ENCODE measurements at regions not wholly inside any gene's neighbourhood (a gene's known extent, or its start where the extent isn't known, plus 50 kb on each side); places are given as distances from the start of the nearest gene placed in this dataset.

GRCh38 chr14:25836636-25837035 is 761.2 kb downstream of the NOVA1 start:
- Histone ChIP-seq H3K4me3 (no peak overlapping the region), H3K27me3 (no peaks in the 10 kb centered on the region), H3K9me3 (no peaks in the 10 kb centered on the region), H3K27ac (no peak overlapping the region), H3K4me1 (no peaks in the 10 kb centered on the region), H3K36me3 (no peaks in the 10 kb centered on the region)
- 69 to 75% methylated on average over 2 to 3 of the region's 3 CpGs for WGBS, 2 donors (ENCODE audit: low coverage in 1 of 2)
- TF ChIP-seq POLR2A (IDR thresholded peaks at IDR 0.05) (no peak), CTCF (IDR thresholded peaks at IDR 0.05) (no peak), POLR2AphosphoS5 (IDR thresholded peaks at IDR 0.05) (no peak), EP300 (IDR thresholded peaks at IDR 0.05) (no peak)
- no peak for ATAC-seq

- Histone ChIP-seq H3K4me1 (no peaks in the 10 kb centered on the region), H3K4me3 (no peak overlapping the region)
- 54 to 66% methylated on average over 11 of the region's 12 CpGs for WGBS, 2 donors (ENCODE audit: low coverage in 1 of 2)
Observed at GRCh38 chr14:25833341-25834126, 764.3 kb downstream of the NOVA1 start.

GRCh38 chr14:25832585-25832984 is 765.2 kb downstream of the NOVA1 start:
- no peaks in the 10 kb centered on the region for H3K9me3 ChIP-seq
- H3K4me3 ChIP-seq = no peak overlapping the region
- H3K27ac ChIP-seq = no peak overlapping the region
- H3K36me3 ChIP-seq = no peaks in the 10 kb centered on the region
- TF ChIP-seq POLR2A (IDR thresholded peaks at IDR 0.05) (no peak), POLR2AphosphoS5 (IDR thresholded peaks at IDR 0.05) (no peak), EP300 (IDR thresholded peaks at IDR 0.05) (no peak), CTCF (IDR thresholded peaks at IDR 0.05) (no peak)
- H3K4me1 ChIP-seq = no peaks in the 10 kb centered on the region
- no peaks in the 10 kb centered on the region for H3K27me3 ChIP-seq
- 66 to 85% methylated on average over 3 to 4 of the region's 4 CpGs for WGBS, 2 donors (ENCODE audit: low coverage in 1 of 2)
- ATAC-seq = no peak

More at GRCh38 chr14:25833341-25834126, 764.3 kb downstream of the NOVA1 start:
- Histone ChIP-seq H3K27ac (no peak overlapping the region), H3K27me3 (no peaks in the 10 kb centered on the region), H3K9me3 (no peaks in the 10 kb centered on the region), H3K36me3 (no peaks in the 10 kb centered on the region)
- no peak for ATAC-seq
- TF ChIP-seq POLR2A (IDR thresholded peaks at IDR 0.05) = no peak
- TF ChIP-seq EP300 (IDR thresholded peaks at IDR 0.05) = no peak
- no peak for TF ChIP-seq POLR2AphosphoS5 (IDR thresholded peaks at IDR 0.05)
- peak in 1 of 4 experiments; percentile 42 for TF ChIP-seq CTCF (IDR thresholded peaks at IDR 0.05)

GRCh38 chr14:25828562-25828961 is 769.3 kb downstream of the NOVA1 start:
- Histone ChIP-seq H3K4me1 (no peaks in the 10 kb centered on the region), H3K36me3 (no peaks in the 10 kb centered on the region), H3K4me3 (no peak overlapping the region), H3K27ac (no peak overlapping the region), H3K27me3 (no peaks in the 10 kb centered on the region), H3K9me3 (no peaks in the 10 kb centered on the region)
- 83 to 92% methylated on average over 4 of the region's 4 CpGs for WGBS, 2 donors (ENCODE audit: low coverage in 1 of 2)
- no peak for ATAC-seq
- TF ChIP-seq EP300 (IDR thresholded peaks at IDR 0.05) (no peak), POLR2AphosphoS5 (IDR thresholded peaks at IDR 0.05) (no peak), CTCF (IDR thresholded peaks at IDR 0.05) (no peak), POLR2A (IDR thresholded peaks at IDR 0.05) (no peak)

- WGBS, 2 donors (ENCODE audit: low coverage in 1 of 2) = 77 to 88% methylated on average over 1 of the region's 1 CpG
- H3K4me3 ChIP-seq = no peak overlapping the region
Observed at GRCh38 chr14:25826105-25826504, 771.7 kb downstream of the NOVA1 start.

More at GRCh38 chr14:25826105-25826504, 771.7 kb downstream of the NOVA1 start:
- H3K9me3 ChIP-seq = no peaks in the 10 kb centered on the region
- TF ChIP-seq POLR2A (IDR thresholded peaks at IDR 0.05) = no peak
- TF ChIP-seq EP300 (IDR thresholded peaks at IDR 0.05) = no peak
- no peak for TF ChIP-seq POLR2AphosphoS5 (IDR thresholded peaks at IDR 0.05)
- TF ChIP-seq CTCF (IDR thresholded peaks at IDR 0.05) = no peak
- H3K27ac ChIP-seq = no peak overlapping the region
- ATAC-seq = no peak
- H3K36me3 ChIP-seq = no peaks in the 10 kb centered on the region
- no peaks in the 10 kb centered on the region for H3K4me1 ChIP-seq
- H3K27me3 ChIP-seq = no peaks in the 10 kb centered on the region

All from gastroesophageal sphincter (tissue), 4 donors.